GM12873 (cell line): ENCODE measurements at regions not wholly inside any gene's neighbourhood (a gene's known extent, or its start where the extent isn't known, plus 50 kb on each side); places are given as distances from the start of the nearest gene placed in this dataset.

Experiments used
- CTCF ChIP-seq: IDR thresholded peaks from 2 replicates; pipeline ENCODE4 v1.5.1; 2012; ENCODE audit warnings: low read depth, mild to moderate bottlenecking, moderate library complexity, low read length, control low read depth; ENCODE audit not compliant: insufficient read depth; ENCODE audit errors: missing control alignments

GRCh38 chr18:9003406-9004100 lies 98.9 kb upstream of the NDUFV2 start:
- no peak for TF ChIP-seq CTCF

GRCh38 chr18:9008200-9008708 lies 94.2 kb upstream of the NDUFV2 start:
- TF ChIP-seq CTCF = no peak

GRCh38 chr18:9008709-9009635 lies 93.5 kb upstream of the NDUFV2 start:
- TF ChIP-seq CTCF = no peak

- TF ChIP-seq CTCF = no peak
These were observed 92.6 kb upstream of the NDUFV2 start for GRCh38 chr18:9009703-9010488.

GRCh38 chr18:9011431-9011830 lies 91.1 kb upstream of the NDUFV2 start:
- no peak for TF ChIP-seq CTCF

- no peak for TF ChIP-seq CTCF
These were observed 88.5 kb upstream of the NDUFV2 start for GRCh38 chr18:9013926-9014373.
